IMR-90 (cell line): ENCODE measurements at regions not wholly inside any gene's neighbourhood (a gene's known extent, or its start where the extent isn't known, plus 50 kb on each side); places are given as distances from the start of the nearest gene placed in this dataset.

Experiments used
- ATAC-seq: fragments of 200-7000 bp; cut with Tn5 transposase; 2 replicates; pipeline ENCODE4 v1.9.1; 2020; ENCODE audit warnings: low read depth, mild to moderate bottlenecking, moderate library complexity
- BruUV-seq: library from RNA; stranded (reverse); fragments of 400-500 nt; replicated peaks from 2 replicates; lab custom pipeline; 2021; lab: Mats Ljungman, UMichigan
- CTCF ChIA-PET: fragments of 300-600 bp; formaldehyde crosslinking; extraction: SDS; loops from one replicate; lab custom pipeline; 2021; ENCODE audit warnings: antibody characterized with exemption; lab: Yijun Ruan, JAX
- POLR2A ChIA-PET: fragments of 300-600 bp; sonication (Branson Sonifier 250); formaldehyde crosslinking; loops from one replicate; lab custom pipeline; 2022; ENCODE audit warnings: antibody characterized with exemption; ENCODE audit not compliant: unreplicated experiment; lab: Charles Lee
- DNase-seq: peaks from one replicate; pipeline ENCODE4 v3.0.0; 2013
- H2AFZ ChIP-seq: replicated peaks from 2 replicates; pipeline ENCODE3; 2013; ENCODE audit warnings: low read length, mild to moderate bottlenecking; ENCODE audit not compliant: poor library complexity
- H2AK5ac ChIP-seq: 2 replicates; pipeline ENCODE4 v1.6.1; 2013; ENCODE audit warnings: low read depth, low read length, inconsistent platforms
- H2AK9ac ChIP-seq: replicated peaks from 2 replicates; pipeline ENCODE3; 2013; ENCODE audit warnings: mild to moderate bottlenecking, low read depth, low read length, moderate library complexity; ENCODE audit not compliant: poor library complexity
- H2BK120ac ChIP-seq: 2 replicates; pipeline ENCODE4 v1.6.1; 2013; ENCODE audit warnings: low read depth, low read length, inconsistent platforms
- H2BK15ac ChIP-seq: 3 replicates; pipeline ENCODE4 v1.6.1; 2013; ENCODE audit warnings: low read depth, low read length, inconsistent platforms
- H2BK20ac ChIP-seq: 2 replicates; pipeline ENCODE4 v1.6.1; 2013; ENCODE audit warnings: low read depth, mild to moderate bottlenecking, inconsistent platforms, low read length, moderate library complexity
- H2BK5ac ChIP-seq: 2 replicates; pipeline ENCODE4 v1.6.1; 2013; ENCODE audit warnings: mild to moderate bottlenecking, low read depth, low read length, inconsistent platforms; ENCODE audit not compliant: poor library complexity, severe bottlenecking
- H3K14ac ChIP-seq: replicated peaks from 2 replicates; pipeline ENCODE4 v1.6.1; 2013; ENCODE audit warnings: low read depth, low read length, inconsistent platforms
- H3K18ac ChIP-seq: 2 replicates; pipeline ENCODE4 v1.6.1; 2013; ENCODE audit warnings: low read depth, low read length, control low read depth
- H3K23ac ChIP-seq: 2 replicates; pipeline ENCODE4 v1.6.1; 2013; ENCODE audit warnings: low read depth, low read length, inconsistent platforms
- H3K27ac ChIP-seq: 2 replicates; pipeline ENCODE4 v1.5.1; 2013; ENCODE audit warnings: mild to moderate bottlenecking, control low read depth, low read length; ENCODE audit not compliant: insufficient read depth
- H3K27me3 ChIP-seq: 2 replicates; pipeline ENCODE4 v1.6.1; 2013; ENCODE audit warnings: low read length; ENCODE audit not compliant: control insufficient read depth, insufficient read depth
- H3K36me3 ChIP-seq: 2 replicates; pipeline ENCODE4 v1.6.1; 2013; ENCODE audit warnings: low read length, mixed read lengths; ENCODE audit not compliant: control insufficient read depth, insufficient read depth
- H3K4ac ChIP-seq: 2 replicates; pipeline ENCODE4 v1.6.1; 2013; ENCODE audit warnings: low read depth, low read length, inconsistent platforms
- H3K4me1 ChIP-seq: 2 replicates; pipeline ENCODE4 v1.6.1; 2013; ENCODE audit warnings: low read length, mixed read lengths; ENCODE audit not compliant: control insufficient read depth, insufficient read depth
- H3K4me2 ChIP-seq: 2 replicates; pipeline ENCODE4 v1.6.1; 2013; ENCODE audit warnings: low read depth, mild to moderate bottlenecking, control low read depth, low read length, moderate library complexity
- H3K4me3 ChIP-seq: 2 replicates; pipeline ENCODE4 v1.5.1; 2013; ENCODE audit warnings: low read depth, mild to moderate bottlenecking, control low read depth, low read length, moderate library complexity; ENCODE audit not compliant: insufficient read depth
- H3K56ac ChIP-seq: 2 replicates; pipeline ENCODE4 v1.6.1; 2013; ENCODE audit warnings: low read length, inconsistent platforms; ENCODE audit not compliant: insufficient read depth; ENCODE audit errors: extremely low read depth
- H3K79me1 ChIP-seq, 2 experiments: 2 replicates each; pipeline ENCODE4 v1.6.1; 2013; ENCODE audit warnings: low read length in 2 of 2, inconsistent platforms in 1 of 2, low read depth in 1 of 2
- H3K9ac ChIP-seq: 2 replicates; pipeline ENCODE4 v1.6.1; 2013; ENCODE audit warnings: low read depth, low read length, control low read depth
- H3K9me1 ChIP-seq: 2 replicates; pipeline ENCODE4 v1.6.1; 2013; ENCODE audit warnings: low read length, inconsistent platforms; ENCODE audit not compliant: insufficient read depth
- H3K9me3 ChIP-seq: 2 replicates; pipeline ENCODE4 v1.6.1; 2013; ENCODE audit warnings: low read length; ENCODE audit not compliant: control insufficient read depth, insufficient read depth
- H4K20me1 ChIP-seq: 2 replicates; pipeline ENCODE4 v1.6.1; 2013; ENCODE audit warnings: low read length, inconsistent platforms; ENCODE audit not compliant: insufficient read depth
- H4K5ac ChIP-seq: 2 replicates; pipeline ENCODE4 v1.6.1; 2013; ENCODE audit warnings: mild to moderate bottlenecking, low read depth, low read length, control low read depth
- H4K8ac ChIP-seq, 2 experiments: 2 replicates each; pipeline ENCODE4 v1.6.1; 2013; ENCODE audit warnings: low read depth in 2 of 2, low read length in 2 of 2, control low read depth in 1 of 2, inconsistent platforms in 1 of 2
- H4K91ac ChIP-seq: 2 replicates; pipeline ENCODE4 v1.6.1; 2013; ENCODE audit warnings: low read depth, low read length, inconsistent platforms; ENCODE audit not compliant: insufficient read depth
- BHLHE40 ChIP-seq: fragments of 150-350 bp; IDR thresholded peaks from 2 replicates; pipeline ENCODE4 v1.6.1; 2016; ENCODE audit warnings: mild to moderate bottlenecking, low read depth, low read length
- CHD1 ChIP-seq: IDR thresholded peaks from 2 replicates; pipeline ENCODE4 v1.6.1; 2012; ENCODE audit warnings: low read depth, low read length, improper control_type of control experiment
- MXI1 ChIP-seq: IDR thresholded peaks from 2 replicates; pipeline ENCODE4 v1.6.1; 2012; ENCODE audit warnings: low read depth, mild to moderate bottlenecking, low read length, moderate library complexity, borderline replicate concordance
- RFX5 ChIP-seq: IDR thresholded peaks from 2 replicates; pipeline ENCODE4 v1.8.0; 2012; ENCODE audit warnings: low read depth, mild to moderate bottlenecking, low read length, moderate library complexity
- WGBS, 2 experiments: methylation state at CpG; one replicate each; pipeline versions ENCODE4 v1.1.5 to v1.1.7; 2013; ENCODE audit warnings: missing lambda C conversion rate in 2 of 2; ENCODE audit not compliant: insufficient read length in 1 of 2; ENCODE audit errors: extremely low coverage in 2 of 2; 5-methylcytosine and 5-hydroxymethylcytosine counted together
- dilution Hi-C: fragments of 300-500 bp; cut with HindIII; formaldehyde crosslinking; loops from one replicate; pipeline ENCODE4 v1.14.3; 2018; ENCODE audit warnings: low sequenced_read_pairs; ENCODE audit not compliant: unreplicated experiment
- in situ Hi-C: fragments of 300-500 bp; cut with MboI; formaldehyde crosslinking; loops from 3 replicates; pipeline ENCODE4 v1.14.3; 2019; ENCODE audit warnings: low sequenced_read_pairs, inconsistent platforms, mixed read lengths
- intact Hi-C: fragments of 100-400 bp; cut with micrococcal nuclease; formaldehyde crosslinking; loops from 2 replicates; pipeline ENCODE4 v1.10.0; 2022
- TF ChIP-seq, protein P1 (sequence below): fragments of 150-350 bp; IDR thresholded peaks from 2 replicates; pipeline ENCODE4 v1.6.1; 2016; ENCODE audit warnings: low read depth, mild to moderate bottlenecking, low read length, moderate library complexity, borderline replicate concordance
- TF ChIP-seq, protein P2 (sequence below): fragments of 150-350 bp; IDR thresholded peaks from 2 replicates; pipeline ENCODE4 v1.6.1; 2017; ENCODE audit warnings: mild to moderate bottlenecking, antibody characterized with exemption, low read length, low read depth
- TF ChIP-seq, protein P3 (sequence below): conservative IDR thresholded peaks from 2 replicates; pipeline ENCODE4 v1.5.1; 2012; ENCODE audit warnings: mild to moderate bottlenecking, low read depth, low read length, improper control_type of control experiment

DNA sequence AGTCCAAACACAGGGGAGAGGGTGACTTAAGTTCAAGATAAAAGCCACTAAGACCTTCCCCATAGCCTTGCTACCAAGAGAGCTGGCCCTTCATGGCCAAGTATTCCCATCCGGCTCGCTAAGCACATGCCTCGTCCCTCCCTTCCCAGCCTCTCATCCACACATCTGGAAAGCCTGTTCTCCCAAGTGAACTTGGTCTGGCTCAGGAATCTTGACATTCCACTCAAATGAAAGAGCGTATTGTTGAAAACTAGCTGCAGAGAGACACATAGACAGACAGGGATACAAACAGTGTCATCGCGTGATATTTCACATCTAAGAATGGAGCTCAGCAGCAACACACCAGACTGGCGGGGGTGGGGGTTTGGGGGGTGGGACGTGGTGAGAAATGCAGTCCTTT is 182.8 kb upstream of the FOXQ1 start:
- peaks cover 4% of the 10 kb centered on the region; the same call in 1 of the 2 replicates for H3K4me1 ChIP-seq

More for the DNA sequence above, 182.8 kb upstream of the FOXQ1 start:
- Histone ChIP-seq H2BK15ac (no peak overlapping the region), H3K56ac (no peak overlapping the region), H3K4me3 (no peak overlapping the region), H3K27me3 (peaks cover 3% of the 10 kb centered on the region), H3K4ac (peak overlapping the region; percentile 15; the same call in 1 of the 2 replicates), H3K9me3 (no peaks in the 10 kb centered on the region), H3K18ac (no peak overlapping the region), H4K20me1 (no peaks in the 10 kb centered on the region), H3K23ac (no peak overlapping the region), H3K79me1 (no peaks in the 10 kb centered on the region), H2BK120ac (no peak overlapping the region; the same call in 1 of the 2 replicates), H2AFZ (no peak overlapping the region), H3K9me1 (no peaks in the 10 kb centered on the region), H4K91ac (no peak overlapping the region), H2AK5ac (no peak overlapping the region), H3K4me2 (no peak overlapping the region), H2BK20ac (no peak overlapping the region), H3K27ac (no peak overlapping the region), H3K14ac (0 out of 2 replicates have a peak overlapping the region, but pooled peaks have one; percentile 14), H3K36me3 (no peaks in the 10 kb centered on the region), H4K5ac (no peak overlapping the region), H4K8ac (no peak overlapping the region), H2AK9ac (no peak overlapping the region), H2BK5ac (no peak overlapping the region), H3K9ac (no peak overlapping the region)
- DNase-seq (peak; percentile 55), ATAC-seq (no peak)
- dilution Hi-C loops, result no loop called here
- in situ Hi-C loops, result no loop called here
- ChIA-PET POLR2A (no interaction called here), CTCF (no interaction called here)
- no peak for TF ChIP-seq CHD1
- no peak for TF ChIP-seq MXI1
- TF ChIP-seq, protein P1, sequence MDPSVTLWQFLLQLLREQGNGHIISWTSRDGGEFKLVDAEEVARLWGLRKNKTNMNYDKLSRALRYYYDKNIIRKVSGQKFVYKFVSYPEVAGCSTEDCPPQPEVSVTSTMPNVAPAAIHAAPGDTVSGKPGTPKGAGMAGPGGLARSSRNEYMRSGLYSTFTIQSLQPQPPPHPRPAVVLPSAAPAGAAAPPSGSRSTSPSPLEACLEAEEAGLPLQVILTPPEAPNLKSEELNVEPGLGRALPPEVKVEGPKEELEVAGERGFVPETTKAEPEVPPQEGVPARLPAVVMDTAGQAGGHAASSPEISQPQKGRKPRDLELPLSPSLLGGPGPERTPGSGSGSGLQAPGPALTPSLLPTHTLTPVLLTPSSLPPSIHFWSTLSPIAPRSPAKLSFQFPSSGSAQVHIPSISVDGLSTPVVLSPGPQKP, result no peak
- TF ChIP-seq RFX5, result no peak
- no peak for TF ChIP-seq BHLHE40
- TF ChIP-seq, protein P2, sequence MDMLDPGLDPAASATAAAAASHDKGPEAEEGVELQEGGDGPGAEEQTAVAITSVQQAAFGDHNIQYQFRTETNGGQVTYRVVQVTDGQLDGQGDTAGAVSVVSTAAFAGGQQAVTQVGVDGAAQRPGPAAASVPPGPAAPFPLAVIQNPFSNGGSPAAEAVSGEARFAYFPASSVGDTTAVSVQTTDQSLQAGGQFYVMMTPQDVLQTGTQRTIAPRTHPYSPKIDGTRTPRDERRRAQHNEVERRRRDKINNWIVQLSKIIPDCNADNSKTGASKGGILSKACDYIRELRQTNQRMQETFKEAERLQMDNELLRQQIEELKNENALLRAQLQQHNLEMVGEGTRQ, result no peak
- TF ChIP-seq, protein P3, sequence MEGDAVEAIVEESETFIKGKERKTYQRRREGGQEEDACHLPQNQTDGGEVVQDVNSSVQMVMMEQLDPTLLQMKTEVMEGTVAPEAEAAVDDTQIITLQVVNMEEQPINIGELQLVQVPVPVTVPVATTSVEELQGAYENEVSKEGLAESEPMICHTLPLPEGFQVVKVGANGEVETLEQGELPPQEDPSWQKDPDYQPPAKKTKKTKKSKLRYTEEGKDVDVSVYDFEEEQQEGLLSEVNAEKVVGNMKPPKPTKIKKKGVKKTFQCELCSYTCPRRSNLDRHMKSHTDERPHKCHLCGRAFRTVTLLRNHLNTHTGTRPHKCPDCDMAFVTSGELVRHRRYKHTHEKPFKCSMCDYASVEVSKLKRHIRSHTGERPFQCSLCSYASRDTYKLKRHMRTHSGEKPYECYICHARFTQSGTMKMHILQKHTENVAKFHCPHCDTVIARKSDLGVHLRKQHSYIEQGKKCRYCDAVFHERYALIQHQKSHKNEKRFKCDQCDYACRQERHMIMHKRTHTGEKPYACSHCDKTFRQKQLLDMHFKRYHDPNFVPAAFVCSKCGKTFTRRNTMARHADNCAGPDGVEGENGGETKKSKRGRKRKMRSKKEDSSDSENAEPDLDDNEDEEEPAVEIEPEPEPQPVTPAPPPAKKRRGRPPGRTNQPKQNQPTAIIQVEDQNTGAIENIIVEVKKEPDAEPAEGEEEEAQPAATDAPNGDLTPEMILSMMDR, result no peak
- no CpG with 5 or more reads among the region's 8 CpGs for WGBS, 2 experiments
- BruUV-seq, result no TSS peak
- intact Hi-C loops, result no loop called here
